Prostate gland (tissue), 2 donors: ENCODE measurements at regions not wholly inside any gene's neighbourhood (a gene's known extent, or its start where the extent isn't known, plus 50 kb on each side); places are given as distances from the start of the nearest gene placed in this dataset.
A peak's percentile ranks its signal among the peaks of the same experiment; 100 is the strongest.
"Not testable (repeated sequence)": the region's sequence is repeated elsewhere in the genome, so short reads cannot be mapped to it uniquely, and the experiment has no call there.

Source experiments
- DNase-seq: peaks from one replicate; pipeline ENCODE4 v3.0.0-alpha.2; 2019; ENCODE audit warnings: low spot score
- H3K27ac ChIP-seq, 2 donors: fragments of 200-600 bp; sonication (generic); 2 replicates each; pipeline ENCODE4 v1.5.1; 2017 to 2019
- H3K27me3 ChIP-seq: fragments of 200-600 bp; sonication (generic); replicated peaks from 2 replicates; pipeline ENCODE4 v1.5.1; 2019; ENCODE audit not compliant: insufficient read depth
- H3K36me3 ChIP-seq, 2 donors: fragments of 200-600 bp; sonication (generic); 1 replicate in 1 of 2; 2 replicates in 1 of 2; pipeline versions ENCODE4 v1.5.1 to v1.8.1; 2017 to 2019
- H3K4me1 ChIP-seq: fragments of 200-600 bp; sonication (generic); replicated peaks from 2 replicates; pipeline ENCODE4 v1.5.1; 2019
- H3K4me3 ChIP-seq, 2 donors: fragments of 200-600 bp; sonication (generic); 2 replicates each; pipeline ENCODE4 v1.5.1; 2017 to 2019
- H3K9me3 ChIP-seq: fragments of 200-600 bp; sonication (generic); 2 replicates; pipeline ENCODE4 v1.5.1; 2017
- POLR2A ChIP-seq: fragments of 450-650 bp; IDR thresholded peaks from one replicate; pipeline ENCODE4 v1.6.1; 2016; ENCODE audit warnings: antibody characterized with exemption, mild to moderate bottlenecking
- POLR2AphosphoS5 ChIP-seq: sonication (generic); formaldehyde crosslinking; IDR thresholded peaks from one replicate; pipeline ENCODE4 v1.6.1; 2017; ENCODE audit warnings: antibody characterized with exemption
- WGBS: methylation state at CpG from one replicate; pipeline ENCODE4 v1.1.5; 2018; 5-methylcytosine and 5-hydroxymethylcytosine counted together
- intact Hi-C: fragments of 100-400 bp; cut with DNase I; formaldehyde crosslinking; loops from one replicate; pipeline ENCODE4 v1.14.2; 2022
- TF ChIP-seq, protein P1 (sequence below), 4 experiments: fragments of 200-600 bp in 2 of 4; fragments of 450-650 bp in 2 of 4; sonication (generic) in 2 of 4; IDR thresholded peaks; 1 replicate in 3 of 4; 2 replicates in 1 of 4; pipeline ENCODE4 v1.5.1; 2016 to 2019; ENCODE audit warnings: antibody characterized with exemption in 4 of 4, mild to moderate bottlenecking in 2 of 4, moderate library complexity in 2 of 4

DNA sequence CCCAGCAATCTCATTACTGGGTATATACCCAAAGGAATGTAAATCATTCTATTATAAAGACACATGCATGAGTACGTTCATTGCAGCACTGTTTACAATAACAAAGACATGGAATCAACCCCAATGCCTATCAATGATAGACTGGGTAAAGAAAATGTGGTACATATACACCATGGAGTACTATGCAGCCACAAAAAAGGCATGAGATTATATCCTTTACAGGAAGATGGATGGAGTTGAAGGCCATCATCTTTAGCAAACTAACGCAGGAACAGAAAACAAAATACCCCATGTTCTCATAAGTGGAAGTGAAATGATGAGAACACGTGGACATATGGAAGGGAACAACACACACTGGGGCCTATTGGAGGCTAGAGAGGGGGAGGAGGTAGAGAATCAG lies 115.7 kb downstream of the NUS1 start:
- 72% methylated on average over 3 of the region's 3 CpGs for WGBS

DNA sequence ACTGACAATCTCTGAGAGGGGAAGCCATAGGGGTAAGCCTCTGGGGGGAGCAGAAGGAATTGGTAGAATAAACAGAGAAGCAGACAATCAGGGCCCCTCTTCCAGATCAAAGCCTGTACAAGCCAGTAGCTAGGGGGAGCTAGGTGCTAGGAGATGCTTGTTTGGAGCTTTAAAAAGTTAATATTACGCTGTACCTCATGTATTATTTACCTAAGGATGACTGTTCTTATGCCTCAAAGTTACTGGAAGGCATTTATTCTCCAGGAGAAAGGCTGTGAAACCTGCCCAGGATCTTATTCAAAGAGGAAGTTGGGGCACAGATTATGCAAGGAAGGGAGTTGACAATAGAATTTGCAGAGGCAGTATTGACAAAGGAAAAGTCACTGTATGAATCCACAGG lies 111.8 kb upstream of the SLC35F1 start:
- no peaks in the 10 kb centered on the region for H3K9me3 ChIP-seq
- peak; percentile 17 for DNase-seq
- H3K27me3 ChIP-seq: no peaks in the 10 kb centered on the region
- no peak overlapping the region for H3K4me3 ChIP-seq
- whole genome bisulfite sequencing: 33% methylated on average over 1 of the region's 1 CpG
- intact Hi-C loops: no loop called here
- H3K36me3 ChIP-seq: no peaks in the 10 kb centered on the region
- no peaks in the 10 kb centered on the region for H3K4me1 ChIP-seq
- H3K27ac ChIP-seq: peak overlapping the region in 1 of 2 donors; percentile 46
- TF ChIP-seq POLR2A (no peak), POLR2AphosphoS5 (peak; percentile 69)
- TF ChIP-seq, protein P1, sequence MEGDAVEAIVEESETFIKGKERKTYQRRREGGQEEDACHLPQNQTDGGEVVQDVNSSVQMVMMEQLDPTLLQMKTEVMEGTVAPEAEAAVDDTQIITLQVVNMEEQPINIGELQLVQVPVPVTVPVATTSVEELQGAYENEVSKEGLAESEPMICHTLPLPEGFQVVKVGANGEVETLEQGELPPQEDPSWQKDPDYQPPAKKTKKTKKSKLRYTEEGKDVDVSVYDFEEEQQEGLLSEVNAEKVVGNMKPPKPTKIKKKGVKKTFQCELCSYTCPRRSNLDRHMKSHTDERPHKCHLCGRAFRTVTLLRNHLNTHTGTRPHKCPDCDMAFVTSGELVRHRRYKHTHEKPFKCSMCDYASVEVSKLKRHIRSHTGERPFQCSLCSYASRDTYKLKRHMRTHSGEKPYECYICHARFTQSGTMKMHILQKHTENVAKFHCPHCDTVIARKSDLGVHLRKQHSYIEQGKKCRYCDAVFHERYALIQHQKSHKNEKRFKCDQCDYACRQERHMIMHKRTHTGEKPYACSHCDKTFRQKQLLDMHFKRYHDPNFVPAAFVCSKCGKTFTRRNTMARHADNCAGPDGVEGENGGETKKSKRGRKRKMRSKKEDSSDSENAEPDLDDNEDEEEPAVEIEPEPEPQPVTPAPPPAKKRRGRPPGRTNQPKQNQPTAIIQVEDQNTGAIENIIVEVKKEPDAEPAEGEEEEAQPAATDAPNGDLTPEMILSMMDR (IDR thresholded peaks at IDR 0.05): peak in 2 of 4 experiments; percentile 46 to 50

More for the DNA sequence above, 115.7 kb downstream of the NUS1 start:
- Histone ChIP-seq H3K4me1 (no peaks in the 10 kb centered on the region), H3K4me3 (no peak overlapping the region), H3K36me3 (no peaks in the 10 kb centered on the region), H3K27ac (no peak overlapping the region), H3K27me3 (no peaks in the 10 kb centered on the region), H3K9me3 (no peaks in the 10 kb centered on the region)
- TF ChIP-seq POLR2AphosphoS5 (no peak), POLR2A (no peak)
- TF ChIP-seq, protein P1 (IDR thresholded peaks at IDR 0.05): no peak
- no peak for DNase-seq
- intact Hi-C loops: no loop called here

DNA sequence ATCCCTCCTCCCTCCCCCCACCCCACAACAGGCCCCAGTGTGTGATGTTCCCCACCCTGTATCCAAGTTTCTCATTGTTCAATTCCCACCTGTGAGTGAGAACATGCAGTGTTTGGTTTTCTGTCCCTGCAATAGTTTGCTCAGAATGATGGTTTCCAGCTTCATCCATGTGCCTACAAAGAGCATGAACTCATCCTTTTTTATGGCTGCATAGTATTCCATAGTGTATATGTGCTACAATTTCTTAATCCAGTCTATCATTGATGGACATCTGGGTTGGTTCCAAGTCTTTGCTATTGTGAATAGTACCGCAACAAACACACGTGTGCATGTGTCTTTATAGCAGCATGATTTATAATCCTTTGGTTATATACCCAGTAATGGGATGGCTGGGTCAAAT lies 108.2 kb upstream of the SLC35F1 start:
- WGBS: 88% methylated on average over 2 of the region's 2 CpGs

DNA sequence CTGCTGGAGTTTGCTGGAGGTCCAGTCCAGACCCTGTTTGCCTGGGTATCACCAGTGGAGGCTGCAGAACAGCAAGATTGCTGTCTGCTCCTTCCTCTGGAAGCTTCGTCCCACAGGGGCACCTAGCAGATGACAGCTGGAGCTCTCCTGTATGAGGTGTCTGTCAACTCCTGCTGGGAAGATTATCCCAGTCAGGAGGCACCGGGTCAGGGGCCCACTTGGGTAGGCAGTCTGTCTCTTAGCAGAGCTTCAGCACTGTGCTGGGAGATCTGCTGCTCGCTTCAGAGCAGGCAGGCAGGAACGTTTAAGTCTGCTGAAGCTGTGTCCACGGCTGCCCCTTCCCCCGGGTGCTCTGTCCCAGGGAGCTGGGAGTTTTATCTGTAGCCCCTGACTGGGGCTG lies 96.8 kb upstream of the SLC35F1 start:
- Histone ChIP-seq H3K27me3 (no peaks in the 10 kb centered on the region), H3K4me3 (no peak overlapping the region), H3K36me3 (no peaks in the 10 kb centered on the region), H3K27ac (no peak overlapping the region), H3K4me1 (no peaks in the 10 kb centered on the region), H3K9me3 (no peaks in the 10 kb centered on the region)
- TF ChIP-seq POLR2AphosphoS5 (no peak), POLR2A (no peak)
- TF ChIP-seq, protein P1 (IDR thresholded peaks at IDR 0.05): no peak
- DNase-seq: no peak
- intact Hi-C loops: no loop called here
- WGBS: 86% methylated on average over 6 of the region's 6 CpGs

More for the DNA sequence above, 108.2 kb upstream of the SLC35F1 start:
- H3K36me3 ChIP-seq, H3K9me3 ChIP-seq, H3K4me1 ChIP-seq, intact Hi-C loops, DNase-seq, H3K27ac ChIP-seq, H3K27me3 ChIP-seq, H3K4me3 ChIP-seq: not testable (repeated sequence)

DNA sequence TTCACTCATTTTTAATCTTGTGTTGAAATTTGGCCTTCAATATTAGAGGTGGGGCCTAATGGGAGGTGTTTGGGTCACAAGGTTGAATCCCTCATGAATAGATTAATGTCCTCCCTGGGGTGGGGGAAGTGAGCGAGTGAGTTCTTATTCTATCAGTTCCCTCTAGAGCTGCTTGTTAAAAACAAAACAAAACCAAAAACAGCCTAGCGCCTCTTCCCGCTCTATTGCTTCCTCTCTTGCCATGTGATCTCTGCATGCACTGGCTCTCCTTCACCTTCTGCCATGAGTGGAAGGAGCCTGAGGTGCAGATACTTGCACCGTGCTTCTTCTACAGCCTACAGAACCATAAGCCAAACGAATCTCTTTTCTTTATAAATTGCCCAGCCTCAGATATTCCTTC lies 89.6 kb upstream of the SLC35F1 start:
- WGBS: 91% methylated on average over 5 of the region's 5 CpGs
- Histone ChIP-seq H3K36me3 (no peaks in the 10 kb centered on the region), H3K4me1 (no peaks in the 10 kb centered on the region), H3K9me3 (no peaks in the 10 kb centered on the region), H3K27me3 (no peaks in the 10 kb centered on the region), H3K27ac (no peak overlapping the region), H3K4me3 (no peak overlapping the region)
- intact Hi-C loops: no loop called here
- DNase-seq: no peak
- TF ChIP-seq POLR2A (no peak), POLR2AphosphoS5 (no peak)
- TF ChIP-seq, protein P1 (IDR thresholded peaks at IDR 0.05): no peak
